Suppressor macrophage (primary cell): ENCODE measurements at regions not wholly inside any gene's neighbourhood (a gene's known extent, or its start where the extent isn't known, plus 50 kb on each side); places are given as distances from the start of the nearest gene placed in this dataset.

Source experiments
- DNase-seq, 4 experiments: peaks; one replicate each; pipeline ENCODE4 v3.0.0-alpha.2; 2020 to 2022

DNA sequence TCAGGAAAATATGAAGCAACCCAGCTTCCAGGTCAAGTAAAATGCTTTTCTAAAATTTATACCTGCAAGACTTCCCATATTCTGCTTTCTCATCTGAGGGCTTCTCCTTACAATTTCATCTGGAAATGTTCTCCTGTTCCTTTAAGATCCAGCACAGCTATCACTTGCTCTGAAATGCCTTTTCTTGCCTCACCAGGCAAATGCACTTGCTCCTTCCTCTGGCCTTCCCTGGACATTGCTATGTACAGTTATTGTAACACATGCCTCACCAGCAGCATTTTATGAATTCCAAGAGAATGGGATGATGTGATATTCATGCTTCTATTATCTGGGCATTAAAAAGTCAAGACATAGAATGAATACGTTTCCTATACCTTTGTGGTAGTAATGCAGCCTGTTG, 842.1 kb upstream of the INTU start:
- DNase-seq: no peak

DNA sequence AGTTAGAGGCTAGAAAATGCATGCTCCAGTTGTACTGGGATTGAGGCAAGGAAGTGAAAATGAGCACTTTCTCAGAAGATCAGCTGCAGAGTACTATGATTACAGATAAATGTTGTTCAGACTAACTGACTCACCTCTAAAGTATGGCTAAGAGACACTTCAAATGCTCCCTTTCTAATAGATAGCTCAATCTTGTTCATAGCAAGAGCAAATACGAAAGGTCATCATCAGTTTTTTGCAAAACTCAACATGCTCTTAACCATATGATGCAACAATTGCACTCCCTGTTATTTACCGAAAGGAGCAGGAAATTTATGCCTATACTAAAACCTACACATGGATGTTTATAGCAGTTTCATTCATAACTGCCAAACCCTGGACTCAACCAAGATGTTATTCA, 838.4 kb upstream of the INTU start:
- DNase-seq: no peak

GRCh38 chr4:126798214-126798613, 834.5 kb upstream of the INTU start:
- DNase-seq: no peak

DNA sequence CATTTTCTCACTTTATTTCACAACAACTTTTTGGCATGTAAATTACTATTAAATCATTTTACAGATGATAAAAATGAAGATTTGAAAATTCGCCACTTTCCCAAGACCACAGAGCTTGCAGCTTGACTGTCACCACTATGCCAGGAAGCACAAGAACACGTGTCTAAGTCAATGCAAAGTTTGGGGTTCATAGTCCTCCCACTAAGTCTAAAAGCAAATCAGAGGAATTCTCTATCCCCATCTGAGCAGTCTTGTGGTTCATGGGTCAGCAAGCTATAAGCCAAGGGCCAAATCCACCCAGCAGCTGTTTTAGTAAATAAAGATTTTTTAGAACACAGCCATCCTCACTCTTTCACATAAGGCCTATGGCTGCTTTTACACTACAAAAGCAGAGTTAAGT, 833.3 kb upstream of the INTU start:
- no peak for DNase-seq

- no peak for DNase-seq
Measured at GRCh38 chr4:126799971-126800574, 832.7 kb upstream of the INTU start.

DNA sequence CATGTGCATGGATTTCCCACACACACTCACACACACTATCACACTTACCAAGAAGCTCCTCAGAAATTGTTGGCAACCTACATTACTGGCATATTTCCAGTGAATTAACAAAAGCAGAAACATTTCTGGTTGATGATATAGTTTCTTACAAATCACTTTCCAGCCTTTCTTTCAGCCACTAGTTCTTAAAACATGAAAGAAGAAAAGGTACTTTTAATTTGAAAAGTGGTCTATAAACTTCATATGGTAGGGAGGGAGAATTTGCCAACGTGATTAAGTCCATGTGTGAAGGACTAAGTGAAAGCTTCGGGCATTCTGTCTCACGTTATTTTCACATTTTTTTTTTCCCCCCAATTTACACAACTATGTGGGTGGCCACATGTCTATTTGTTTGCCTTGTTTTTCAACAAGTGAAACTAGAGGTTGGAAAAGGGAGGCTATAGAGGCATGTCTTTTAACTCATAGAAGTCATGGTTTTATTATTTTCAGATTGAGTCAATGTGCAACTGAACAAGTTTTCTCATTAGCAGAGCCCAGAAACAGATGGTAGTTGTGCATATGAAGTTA, 832.1 kb upstream of the INTU start:
- no peak for DNase-seq

- DNase-seq: no peak
Measured at GRCh38 chr4:126807132-126807531, 825.6 kb upstream of the INTU start.

DNA sequence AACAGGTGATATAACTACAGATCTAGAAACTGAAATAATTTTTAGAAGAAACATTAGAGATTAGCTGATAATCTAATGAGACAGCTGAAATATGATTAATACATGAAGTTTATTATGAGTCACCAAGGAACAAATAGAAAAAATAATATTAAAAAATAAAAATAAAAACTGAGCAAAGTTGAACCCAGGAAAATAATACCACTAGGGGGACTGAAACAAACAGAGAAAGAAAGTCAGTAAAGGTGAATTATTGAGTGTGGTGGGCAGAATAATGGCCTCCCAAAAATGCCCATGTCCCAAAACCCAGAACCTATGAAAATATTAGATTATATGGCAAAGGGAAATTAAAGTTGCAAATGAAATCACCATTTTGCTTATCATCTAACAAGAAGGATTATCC, 820.7 kb upstream of the INTU start:
- DNase-seq: no peak

DNA sequence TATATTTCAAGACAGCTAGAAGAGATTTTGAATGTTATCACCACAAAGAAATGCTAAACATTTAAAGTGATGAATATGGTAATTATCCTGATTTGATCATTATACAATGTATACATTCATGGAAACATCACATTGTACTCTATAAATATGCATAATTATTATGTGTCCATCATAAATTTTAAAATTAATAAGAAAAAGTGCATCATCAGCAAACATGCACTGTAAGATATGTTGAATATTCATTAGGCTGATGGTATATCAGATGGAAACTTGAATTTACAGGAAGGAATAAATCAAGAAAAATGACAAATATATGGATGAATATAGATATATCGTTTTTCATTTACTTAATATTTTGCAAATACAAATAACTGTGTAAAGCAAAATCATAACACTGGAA, 812.1 kb upstream of the INTU start:
- no peak for DNase-seq

- no peak for DNase-seq
Measured at GRCh38 chr4:126821152-126821551, 811.6 kb upstream of the INTU start.

- no peak for DNase-seq
Measured at GRCh38 chr4:126825083-126825482, 807.7 kb upstream of the INTU start.

DNA sequence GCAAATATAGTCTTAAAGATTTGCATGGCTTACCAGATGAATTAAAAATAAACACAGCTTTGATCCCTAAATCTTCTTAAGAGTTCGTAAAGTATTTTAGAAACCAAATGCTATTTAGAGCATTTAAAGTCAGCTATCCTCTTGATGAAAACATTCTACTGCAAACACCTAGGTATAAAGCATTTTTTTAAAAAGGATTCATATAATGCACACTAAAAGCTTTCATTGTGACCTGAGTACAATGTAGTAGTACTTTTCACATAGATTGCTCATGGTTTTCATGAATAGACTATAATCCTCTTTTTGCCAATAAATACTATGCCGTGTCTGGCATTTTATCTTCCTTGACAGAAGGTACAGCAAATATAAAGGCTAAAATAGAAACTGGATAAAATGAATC, 805.1 kb upstream of the INTU start:
- no peak for DNase-seq

DNA sequence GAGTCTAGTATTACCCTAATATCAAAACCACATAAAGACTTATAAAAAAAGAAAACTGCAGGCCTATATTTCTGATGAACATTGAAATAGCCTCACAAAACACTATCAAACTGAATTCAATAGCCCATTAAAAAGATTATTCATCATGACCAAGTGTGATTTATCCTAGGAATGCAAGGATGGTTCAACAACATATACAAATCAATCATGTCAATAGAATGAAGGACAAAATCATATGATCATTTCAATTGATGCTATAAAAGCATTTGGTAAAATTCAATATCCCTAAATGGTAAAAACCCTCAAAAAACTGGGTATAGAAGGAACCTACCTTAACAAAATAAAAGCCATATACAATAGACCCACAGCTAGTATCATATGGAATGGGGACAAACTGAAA, 797.9 kb upstream of the INTU start:
- DNase-seq: no peak

GRCh38 chr4:126838941-126839679, 793.6 kb upstream of the INTU start:
- no peak for DNase-seq

- no peak for DNase-seq
Measured at GRCh38 chr4:126843492-126844067, 789.2 kb upstream of the INTU start.

DNA sequence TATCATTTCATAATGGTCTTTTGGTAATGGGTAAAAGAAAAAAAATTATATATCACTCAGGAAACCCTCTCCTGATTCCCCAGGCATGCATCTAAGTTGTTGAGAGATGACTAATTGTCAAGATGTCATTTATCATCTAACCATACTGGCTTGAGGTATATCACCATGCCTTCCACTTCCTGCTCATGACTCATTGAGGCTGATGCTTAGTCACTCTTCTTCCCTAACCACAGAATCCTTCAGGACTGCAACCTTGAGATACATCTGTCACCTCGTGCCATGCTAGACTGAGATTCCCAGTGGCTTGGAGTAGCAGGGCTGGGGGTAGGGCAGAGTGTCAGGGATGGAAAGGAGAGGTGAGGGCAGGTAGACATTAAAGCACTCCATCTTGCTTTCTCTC, 782.5 kb upstream of the INTU start:
- no peak for DNase-seq

DNA sequence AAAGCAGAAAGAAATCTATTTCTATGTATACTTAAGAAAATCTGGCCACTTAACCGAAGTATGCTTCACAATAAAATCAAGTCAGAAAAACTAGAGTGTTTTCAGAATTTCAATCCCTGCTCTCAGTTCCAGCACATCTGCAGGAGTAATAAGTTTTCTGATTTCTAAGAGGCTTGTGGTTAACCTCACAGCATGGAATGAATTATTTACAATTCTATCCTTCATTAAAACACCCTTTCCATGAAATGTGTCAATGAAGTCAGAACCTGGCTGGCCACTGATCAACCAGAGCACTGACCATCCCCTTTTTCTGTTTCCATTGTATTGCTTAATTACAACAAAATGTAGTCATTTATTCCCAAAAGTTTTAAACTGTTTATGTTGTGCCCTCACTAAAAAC, 781.4 kb upstream of the INTU start:
- DNase-seq: no peak

DNA sequence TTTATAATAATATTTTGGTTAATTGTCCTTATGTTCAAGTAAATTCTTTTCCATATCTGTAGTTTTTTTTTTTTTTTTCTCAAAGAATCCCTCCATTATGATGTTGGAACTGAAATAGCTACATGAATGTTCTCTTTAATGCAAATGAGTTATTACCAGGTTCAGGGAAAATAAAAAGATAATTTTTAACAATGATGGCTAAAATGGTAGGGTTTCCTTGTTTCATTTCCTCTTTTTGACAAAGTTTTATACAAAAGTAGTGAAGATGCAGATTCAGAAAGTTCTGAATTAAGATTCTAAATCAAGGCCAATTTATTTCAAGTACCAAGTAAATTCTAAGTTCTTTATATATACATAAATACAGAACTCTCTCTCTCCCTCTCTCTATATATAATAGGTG, 779.0 kb upstream of the INTU start:
- DNase-seq: no peak

- DNase-seq: no peak
Measured at GRCh38 chr4:126856906-126857305, 775.9 kb upstream of the INTU start.

- no peak for DNase-seq
Measured at GRCh38 chr4:126859314-126859713, 773.4 kb upstream of the INTU start.

GRCh38 chr4:126859872-126860271, 772.9 kb upstream of the INTU start:
- no peak for DNase-seq

DNA sequence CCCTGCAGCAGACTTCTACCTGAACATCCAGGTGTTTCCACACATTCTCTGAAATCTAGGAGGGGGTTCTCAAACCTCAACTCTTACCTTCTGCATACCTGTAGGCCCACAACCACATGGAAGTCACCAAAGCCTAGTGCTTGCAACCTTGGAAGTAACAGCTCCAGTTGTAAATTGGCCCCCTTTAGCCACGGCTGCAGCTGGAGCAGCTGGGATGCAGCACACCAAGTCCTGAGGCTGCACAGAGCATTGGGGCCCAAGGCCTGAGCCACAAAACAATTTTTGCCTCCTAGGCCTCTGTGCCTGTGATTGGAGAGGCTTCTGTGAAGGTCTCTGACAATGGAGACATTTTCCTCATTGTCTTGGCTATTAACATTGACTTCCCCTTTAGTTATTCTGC, 772.4 kb upstream of the INTU start:
- DNase-seq: no peak

DNA sequence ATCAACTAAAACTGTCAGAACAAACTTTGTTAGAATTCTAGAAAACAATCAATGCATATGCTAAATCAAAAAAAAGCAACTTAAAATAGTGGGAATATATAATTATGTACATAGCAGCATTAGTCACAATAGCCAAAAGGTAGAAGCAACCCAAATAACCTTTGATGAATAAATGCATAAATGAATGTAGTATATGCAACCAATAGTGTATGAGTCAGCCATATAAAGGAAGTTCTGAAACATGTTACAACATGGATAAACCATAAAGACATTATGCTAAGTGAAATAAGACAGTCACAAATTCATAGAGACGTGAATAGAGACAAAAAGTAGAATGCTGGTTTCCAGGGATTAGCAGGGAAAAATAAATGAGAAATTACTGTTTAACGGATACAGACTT, 762.8 kb upstream of the INTU start:
- DNase-seq: no peak

- DNase-seq: no peak
Measured at GRCh38 chr4:126871810-126872209, 760.9 kb upstream of the INTU start.
